Esophagus squamous epithelium (tissue), 5 donors: ENCODE measurements at regions not wholly inside any gene's neighbourhood (a gene's known extent, or its start where the extent isn't known, plus 50 kb on each side); places are given as distances from the start of the nearest gene placed in this dataset.

ENCODE experiments used
- DNase-seq: peaks from one replicate; lab custom pipeline; 2025; lab: John Stamatoyannopoulos, UW
- H3K27ac ChIP-seq, 4 donors: fragments of 200-600 bp; sonication (generic); one replicate each; pipeline ENCODE4 v1.5.1; 2016 to 2019; ENCODE audit warnings: mild to moderate bottlenecking in 1 of 4
- H3K27me3 ChIP-seq, 4 donors: fragments of 200-600 bp; sonication (generic); 1 replicate in 3 of 4; 2 replicates in 1 of 4; pipeline versions ENCODE4 v1.5.1 to v1.6.0; 2017 to 2021; ENCODE audit warnings: antibody characterized with exemption in 1 of 4
- H3K36me3 ChIP-seq, 3 donors: fragments of 200-600 bp; sonication (generic); one replicate each; pipeline ENCODE4 v1.5.1; 2016 to 2019
- H3K4me1 ChIP-seq, 3 donors: fragments of 200-600 bp; sonication (generic); one replicate each; pipeline ENCODE4 v1.5.1; 2017 to 2019
- H3K4me3 ChIP-seq, 4 donors: fragments of 200-600 bp; sonication (generic); 1 replicate in 3 of 4; 2 replicates in 1 of 4; pipeline ENCODE4 v1.5.1; 2016 to 2019; ENCODE audit warnings: mild to moderate bottlenecking in 2 of 4, moderate library complexity in 1 of 4
- H3K9me3 ChIP-seq, 3 donors: fragments of 200-600 bp; sonication (generic); one replicate each; pipeline ENCODE4 v1.5.1; 2016 to 2019
- CTCF ChIP-seq, 6 experiments: fragments of 450-650 bp in 4 of 6; fragments of 200-600 bp in 2 of 6; sonication (generic) in 2 of 6; IDR thresholded peaks; one replicate each; pipeline ENCODE4 v1.5.1; 2016 to 2019; ENCODE audit warnings: antibody characterized with exemption in 6 of 6, mild to moderate bottlenecking in 4 of 6, moderate library complexity in 4 of 6
- POLR2A ChIP-seq, 4 donors: fragments of 450-650 bp; IDR thresholded peaks; one replicate each; pipeline ENCODE4 v1.6.1; 2017; ENCODE audit warnings: antibody characterized with exemption in 4 of 4, mild to moderate bottlenecking in 4 of 4, moderate library complexity in 3 of 4
- WGBS, 2 donors: methylation state at CpG; one replicate each; pipeline ENCODE4 v1.1.5; 2018; 5-methylcytosine and 5-hydroxymethylcytosine counted together
- intact Hi-C: fragments of 100-400 bp; cut with DNase I; formaldehyde crosslinking; loops from one replicate; pipeline ENCODE4 v1.15.0; 2022
- donor health status: DM: yes; HTN: yes; CAD: no.

- 76 to 85% methylated on average over 2 of the region's 2 CpGs for WGBS, 2 donors
- H3K4me3 ChIP-seq, result no peak overlapping the region
Observed at GRCh38 chr2:144084114-144084661, 435.7 kb downstream of the ZEB2 start.

GRCh38 chr2:144083211-144083610, 436.7 kb downstream of the ZEB2 start:
- Histone ChIP-seq H3K4me3 (no peak overlapping the region), H3K4me1 (peaks cover 0 to 14% (median 3%) of the 10 kb centered on the region in 3 donors), H3K27me3 (no peaks in the 10 kb centered on the region), H3K36me3 (no peaks in the 10 kb centered on the region), H3K27ac (no peak overlapping the region), H3K9me3 (no peaks in the 10 kb centered on the region)
- intact Hi-C loops, result no loop called here
- DNase-seq, result no peak
- 100% methylated on average over 1 of the region's 1 CpG for WGBS, 2 donors
- TF ChIP-seq POLR2A (IDR thresholded peaks at IDR 0.05) (no peak), CTCF (IDR thresholded peaks at IDR 0.05) (no peak)

More at GRCh38 chr2:144084114-144084661, 435.7 kb downstream of the ZEB2 start:
- Histone ChIP-seq H3K27me3 (no peaks in the 10 kb centered on the region), H3K27ac (no peak overlapping the region), H3K4me1 (peaks cover 0 to 5% (median 2%) of the 10 kb centered on the region in 3 donors), H3K36me3 (no peaks in the 10 kb centered on the region), H3K9me3 (no peaks in the 10 kb centered on the region)
- TF ChIP-seq CTCF (IDR thresholded peaks at IDR 0.05) (no peak), POLR2A (IDR thresholded peaks at IDR 0.05) (no peak)
- DNase-seq, result no peak
- intact Hi-C loops, result no loop called here

GRCh38 chr2:144082777-144083176, 437.1 kb downstream of the ZEB2 start:
- H3K4me1 ChIP-seq, result peaks cover 0 to 19% (median 3%) of the 10 kb centered on the region in 3 donors
- intact Hi-C loops, result no loop called here
- H3K27ac ChIP-seq, result no peak overlapping the region
- H3K36me3 ChIP-seq, result no peaks in the 10 kb centered on the region
- TF ChIP-seq POLR2A (IDR thresholded peaks at IDR 0.05) (no peak), CTCF (IDR thresholded peaks at IDR 0.05) (no peak)
- no peak overlapping the region for H3K4me3 ChIP-seq
- 85 to 94% methylated on average over 3 of the region's 3 CpGs for WGBS, 2 donors
- H3K27me3 ChIP-seq, result no peaks in the 10 kb centered on the region
- DNase-seq, result no peak
- H3K9me3 ChIP-seq, result no peaks in the 10 kb centered on the region

GRCh38 chr2:144082327-144082726, 437.6 kb downstream of the ZEB2 start:
- no peak for DNase-seq
- peaks cover 0 to 19% (median 3%) of the 10 kb centered on the region in 3 donors for H3K4me1 ChIP-seq
- no peaks in the 10 kb centered on the region for H3K36me3 ChIP-seq
- H3K27ac ChIP-seq, result no peak overlapping the region
- H3K27me3 ChIP-seq, result no peaks in the 10 kb centered on the region
- intact Hi-C loops, result no loop called here
- no peaks in the 10 kb centered on the region for H3K9me3 ChIP-seq
- TF ChIP-seq POLR2A (IDR thresholded peaks at IDR 0.05), result no peak
- no peak for TF ChIP-seq CTCF (IDR thresholded peaks at IDR 0.05)
- no peak overlapping the region for H3K4me3 ChIP-seq

GRCh38 chr2:144081272-144081671, 438.6 kb downstream of the ZEB2 start:
- intact Hi-C loops, result no loop called here
- peaks cover 0 to 19% (median 3%) of the 10 kb centered on the region in 3 donors for H3K4me1 ChIP-seq
- H3K27ac ChIP-seq, result no peak overlapping the region
- H3K27me3 ChIP-seq, result no peaks in the 10 kb centered on the region
- no peak for DNase-seq
- TF ChIP-seq POLR2A (IDR thresholded peaks at IDR 0.05), result no peak
- no peak for TF ChIP-seq CTCF (IDR thresholded peaks at IDR 0.05)
- WGBS, 2 donors, result 65 to 88% methylated on average over 2 of the region's 2 CpGs
- no peaks in the 10 kb centered on the region for H3K9me3 ChIP-seq
- no peak overlapping the region for H3K4me3 ChIP-seq
- H3K36me3 ChIP-seq, result no peaks in the 10 kb centered on the region
